ENCODE measurements at regions not wholly inside any gene's neighbourhood (a gene's known extent, or its start where the extent isn't known, plus 50 kb on each side); places are given as distances from the start of the nearest gene placed in this dataset.
"Not testable (repeated sequence)": the region's sequence is repeated elsewhere in the genome, so short reads cannot be mapped to it uniquely, and the experiment has no call there.

DNA sequence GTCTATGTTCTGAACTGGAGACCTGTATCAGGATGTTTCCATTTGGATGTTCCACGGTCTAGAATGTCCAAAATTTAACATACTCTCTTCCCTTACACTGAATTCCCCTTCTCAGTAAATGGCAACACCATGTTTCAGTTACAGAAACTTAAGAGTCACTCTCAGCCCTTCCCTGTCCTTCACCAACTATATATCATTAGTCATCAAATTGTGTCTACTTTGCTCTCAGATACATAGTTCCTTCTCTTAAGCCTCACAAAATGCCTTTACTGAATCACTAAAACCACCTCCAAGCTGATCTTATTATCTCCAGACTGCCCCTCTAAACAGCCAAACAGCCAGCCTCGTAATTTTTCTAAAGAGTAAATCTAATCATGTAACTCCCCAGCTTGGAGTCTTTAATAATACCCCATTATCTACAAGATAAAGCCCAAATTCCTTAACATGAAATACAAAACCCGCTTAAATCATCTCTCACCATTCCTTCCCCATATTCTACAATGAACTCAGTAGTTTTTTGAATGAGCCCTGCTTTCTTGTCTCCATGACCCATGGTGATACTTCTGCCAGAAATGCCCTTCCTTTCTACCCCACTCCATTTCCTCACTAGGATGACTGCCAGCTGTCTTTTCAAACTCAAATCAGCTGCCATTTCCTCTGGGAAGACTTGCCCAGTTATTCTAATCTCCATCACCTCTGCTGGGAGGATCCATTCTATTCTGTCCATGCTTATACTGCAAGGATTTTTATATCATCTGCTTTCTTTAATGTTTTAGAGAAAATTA, 102.7 kb upstream of the ARHGAP42 start:
- DNase-seq: no peak

DNA sequence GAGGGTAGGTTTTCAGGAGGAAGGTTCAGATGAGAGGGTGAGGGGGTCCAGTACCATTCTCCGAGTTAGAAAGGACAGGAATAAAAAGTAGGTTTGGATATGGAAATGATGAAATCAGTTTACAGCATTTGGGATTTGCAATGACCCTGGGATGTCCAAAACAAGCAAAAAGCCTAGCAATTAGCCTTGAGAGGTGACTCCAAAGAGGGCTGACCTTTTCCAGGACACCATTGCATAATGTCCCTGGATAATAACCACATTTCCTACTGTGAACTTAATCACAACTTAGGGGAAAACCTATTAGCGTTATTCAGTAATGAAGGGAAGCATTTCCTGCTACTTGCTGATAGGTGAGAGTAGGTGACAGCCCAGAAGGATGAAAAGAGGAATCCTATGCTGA, 101.4 kb upstream of the ARHGAP42 start:
- DNase-seq: no peak

GRCh38 chr11:100586361-100587101, 100.6 kb upstream of the ARHGAP42 start:
- DNase-seq: no peak

DNA sequence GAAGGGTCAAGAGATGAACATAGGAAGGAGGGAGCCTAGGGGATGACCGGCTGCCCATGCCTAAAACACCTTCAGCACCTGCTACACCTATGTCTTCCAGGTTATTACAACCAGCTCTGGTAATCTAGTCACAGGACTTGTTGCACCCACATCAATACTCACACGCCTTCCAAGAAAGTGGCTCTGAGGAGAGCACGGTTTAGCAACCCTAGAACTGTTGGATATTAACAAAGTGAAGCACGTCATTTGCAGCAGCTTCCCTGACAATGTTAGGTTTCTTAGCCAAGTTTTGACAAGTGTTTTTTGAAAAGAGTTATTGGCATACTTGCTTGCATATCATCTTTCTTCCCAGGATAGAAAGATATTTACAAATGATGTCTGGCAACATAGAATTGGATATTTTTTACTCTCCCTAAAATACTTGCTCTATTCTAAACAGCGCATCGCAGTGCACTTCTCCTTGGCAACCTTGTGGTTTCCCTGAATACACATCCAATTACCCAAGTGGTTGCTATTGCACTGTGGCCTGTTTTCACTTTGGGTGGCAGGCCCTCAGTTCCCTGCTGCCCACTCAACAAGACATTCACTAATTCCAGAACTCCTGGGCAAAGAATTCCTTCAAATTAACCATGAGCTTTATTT, 94.3 kb upstream of the ARHGAP42 start:
- DNase-seq: no peak

- no peak for DNase-seq
These were observed 93.8 kb upstream of the ARHGAP42 start for GRCh38 chr11:100593291-100593690.

- no peak for DNase-seq
These were observed 92.8 kb upstream of the ARHGAP42 start for GRCh38 chr11:100594320-100594719.

GRCh38 chr11:100600941-100601340, 86.1 kb upstream of the ARHGAP42 start:
- DNase-seq: no peak

DNA sequence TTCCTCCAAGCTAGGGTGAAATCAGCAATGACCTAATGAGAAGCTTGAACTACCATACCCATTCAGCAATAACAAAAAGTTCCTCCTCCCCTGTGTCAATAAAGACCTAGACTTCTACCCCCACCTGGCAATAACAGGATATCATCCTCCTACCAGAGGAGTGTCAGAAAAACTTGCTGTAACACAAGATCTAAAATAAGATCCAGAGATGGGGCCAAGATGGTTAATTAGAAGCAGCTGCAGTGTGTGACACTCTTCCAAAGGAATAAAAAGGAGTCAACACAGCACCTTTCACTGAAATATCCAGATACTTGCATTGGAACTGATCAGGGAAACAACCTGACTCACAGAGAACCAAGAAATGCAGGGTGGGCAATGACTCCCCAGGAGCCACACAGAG, 84.4 kb upstream of the ARHGAP42 start:
- no peak for DNase-seq

DNA sequence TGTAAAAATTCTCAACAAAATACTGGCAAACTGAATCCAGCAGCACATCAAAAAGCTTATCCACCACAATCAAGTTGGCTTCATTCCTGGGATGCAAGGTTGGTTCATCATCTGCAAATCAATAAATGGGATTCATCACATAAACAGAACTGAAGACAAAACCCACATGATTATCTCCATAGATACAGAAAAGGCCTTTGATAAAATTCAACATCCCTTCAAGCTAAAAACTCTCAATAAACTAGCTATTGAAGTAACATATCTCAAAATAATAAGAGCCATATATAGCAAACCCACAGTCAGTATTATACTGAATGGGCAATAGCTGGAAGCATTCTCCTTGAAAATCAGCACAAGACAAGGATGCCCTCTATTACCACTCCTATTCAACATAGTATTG, 79.3 kb upstream of the ARHGAP42 start:
- not testable (repeated sequence) for DNase-seq

GRCh38 chr11:100612766-100613165, 74.3 kb upstream of the ARHGAP42 start:
- DNase-seq: no peak

DNA sequence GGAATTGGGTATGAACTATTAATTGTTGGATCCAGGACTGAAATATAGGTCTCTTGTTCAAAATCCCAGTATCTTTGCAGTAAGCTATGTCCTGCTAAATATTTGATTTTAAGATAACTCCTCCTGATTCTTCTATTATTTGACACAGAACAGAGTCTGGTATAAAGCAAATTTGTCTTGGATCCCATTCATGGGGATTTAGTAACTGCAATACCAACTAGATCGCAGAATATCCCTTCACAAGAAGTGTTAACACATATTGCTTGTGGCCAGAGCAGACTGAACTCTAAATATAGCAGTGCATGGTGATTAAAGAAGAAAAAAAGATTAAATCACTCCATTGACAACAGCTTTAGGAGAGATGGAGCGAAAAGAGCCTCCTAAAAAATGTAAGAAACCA, 68.2 kb upstream of the ARHGAP42 start:
- DNase-seq: no peak

- peak; percentile 55 for DNase-seq
These were observed 67.6 kb upstream of the ARHGAP42 start for GRCh38 chr11:100619484-100619883.

DNA sequence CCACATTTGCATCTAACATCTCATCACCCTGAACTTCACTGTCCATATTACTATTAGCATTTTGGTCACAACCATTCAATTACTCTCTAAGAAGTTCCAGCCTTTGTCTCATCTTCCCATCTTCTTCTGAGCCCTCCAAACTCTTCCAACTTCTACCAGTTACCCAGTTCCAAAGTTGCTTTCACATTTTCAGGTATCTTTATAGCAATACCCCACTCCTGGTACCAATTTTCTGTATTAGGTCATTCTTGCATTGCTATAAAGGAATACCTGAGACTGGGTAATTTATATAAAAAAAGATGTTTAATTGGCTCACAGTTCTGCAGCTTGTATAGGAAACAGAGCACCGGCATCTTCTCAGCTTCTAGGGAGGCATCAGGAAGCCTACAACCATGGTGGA, 64.7 kb upstream of the ARHGAP42 start:
- DNase-seq: no peak

DNA sequence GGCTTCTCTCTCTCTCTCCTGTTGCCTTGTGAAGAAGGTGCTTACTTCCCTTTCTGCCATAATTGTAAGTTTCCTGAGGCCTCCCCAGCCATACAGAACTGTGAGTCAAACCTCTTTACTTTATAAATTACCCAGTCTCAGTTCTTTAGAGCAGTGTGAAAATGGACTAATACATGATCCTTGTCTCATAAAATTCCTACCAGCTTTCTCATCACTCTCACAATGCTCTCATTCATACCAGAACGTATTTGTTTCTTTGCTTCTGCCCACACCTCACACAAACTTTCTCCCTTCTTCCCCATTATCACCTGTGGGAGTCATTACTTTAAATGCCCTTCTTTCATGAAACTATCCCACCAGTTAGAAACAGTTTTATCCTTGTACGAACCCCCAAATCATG, 62.7 kb upstream of the ARHGAP42 start:
- no peak for DNase-seq

GRCh38 chr11:100625041-100625440, 62.0 kb upstream of the ARHGAP42 start:
- DNase-seq: peak; percentile 26

DNA sequence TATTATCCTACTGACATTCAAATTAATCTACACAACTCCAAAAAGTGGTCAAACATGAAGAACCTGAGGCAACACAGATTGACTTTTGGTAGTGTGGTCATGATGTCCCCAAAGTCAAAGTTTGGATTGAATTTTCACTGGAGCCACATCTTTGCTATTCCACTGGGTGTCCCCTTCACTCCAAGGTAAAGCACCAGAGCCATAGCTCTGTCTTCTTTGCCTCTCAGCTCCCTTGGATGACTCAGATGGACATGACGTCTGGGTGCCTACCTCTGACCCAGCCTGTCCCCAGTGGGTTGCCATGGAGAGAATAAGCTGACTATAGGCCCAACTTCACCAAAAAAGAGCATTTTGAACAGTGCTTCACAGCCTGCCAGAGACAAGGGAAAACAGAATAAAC, 57.4 kb upstream of the ARHGAP42 start:
- DNase-seq: no peak

DNA sequence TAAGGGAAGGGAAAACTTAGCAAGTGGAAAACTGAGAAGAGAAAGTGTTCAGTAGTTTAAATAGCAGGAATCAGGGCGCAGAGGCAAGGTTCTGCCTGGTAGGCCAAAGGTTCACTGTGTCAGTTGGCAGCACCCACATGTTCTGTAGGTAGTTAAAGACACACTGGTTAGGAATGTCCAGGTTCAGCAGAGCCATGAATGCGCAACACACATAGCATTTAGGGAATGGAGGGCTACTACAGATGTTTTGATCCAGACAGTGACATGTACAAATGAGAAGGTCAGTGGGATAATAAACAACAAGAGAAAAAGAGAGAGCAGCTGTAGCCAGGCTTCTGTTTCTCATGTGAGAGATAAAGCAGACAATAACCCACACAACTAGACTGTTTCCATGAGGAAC, 56.2 kb upstream of the ARHGAP42 start:
- no peak for DNase-seq

GRCh38 chr11:100631316-100631715, 55.8 kb upstream of the ARHGAP42 start:
- DNase-seq: no peak

- DNase-seq: peak; percentile 23
These were observed 54.1 kb upstream of the ARHGAP42 start for GRCh38 chr11:100632941-100633452.

- no peak for DNase-seq
These were observed 51.9 kb upstream of the ARHGAP42 start for GRCh38 chr11:100635194-100635593.

GRCh38 chr11:100636536-100636935, 50.6 kb upstream of the ARHGAP42 start:
- DNase-seq: no peak

Measured in fibroblast of skin of back (primary cell).